Dendritic cell treated with granulocyte-macrophage colony-stimulating factor and Interleukin-4, amounts not matched to agents 40 ng/mL and 50 ng/mL, for 4 days (primary cell): ENCODE measurements at regions not wholly inside any gene's neighbourhood (a gene's known extent, or its start where the extent isn't known, plus 50 kb on each side); places are given as distances from the start of the nearest gene placed in this dataset.

Experiments
- H3K27ac Mint-ChIP-seq: one replicate; pipeline ENCODE4 v1.8.0; 2022; ENCODE audit warnings: mild to moderate bottlenecking, mixed read lengths
- H3K27me3 Mint-ChIP-seq: one replicate; pipeline ENCODE4 v1.8.0; 2022; ENCODE audit warnings: mild to moderate bottlenecking, mixed read lengths
- H3K36me3 Mint-ChIP-seq: one replicate; pipeline ENCODE4 v1.8.0; 2022; ENCODE audit warnings: low read depth, mixed read lengths
- H3K4me1 Mint-ChIP-seq: one replicate; pipeline ENCODE4 v1.8.0; 2022; ENCODE audit warnings: low read depth, mixed read lengths
- H3K4me3 Mint-ChIP-seq: one replicate; pipeline ENCODE4 v1.8.0; 2022; ENCODE audit warnings: mild to moderate bottlenecking, moderate library complexity, mixed read lengths
- H3K9me3 Mint-ChIP-seq: one replicate; pipeline ENCODE4 v1.8.0; 2022; ENCODE audit warnings: mixed read lengths
- intact Hi-C: fragments of 100-400 bp; cut with micrococcal nuclease; formaldehyde crosslinking; loops from one replicate; pipeline ENCODE4 v1.15.0; 2022

GRCh38 chr5:74919041-74919440, 52.9 kb upstream of the FAM169A start:
- Mint-ChIP-seq H3K4me1 (no peaks in the 10 kb centered on the region), H3K9me3 (no peaks in the 10 kb centered on the region), H3K4me3 (no peak overlapping the region), H3K27me3 (peaks cover 2% of the 10 kb centered on the region), H3K27ac (no peak overlapping the region), H3K36me3 (no peaks in the 10 kb centered on the region)
- intact Hi-C loops = loop anchor here (1.0 to 2.0 kb wide), 3 partner anchors 153 to 1016 kb away; no protein-coding TSS in a partner anchor

- peaks cover 2% of the 10 kb centered on the region for H3K27me3 Mint-ChIP-seq
- no peaks in the 10 kb centered on the region for H3K36me3 Mint-ChIP-seq
- H3K4me3 Mint-ChIP-seq = no peak overlapping the region
- intact Hi-C loops = loop anchor here (2.0 kb wide), 1 partner anchor 1015 kb away; no protein-coding TSS in a partner anchor
- H3K4me1 Mint-ChIP-seq = no peaks in the 10 kb centered on the region
- no peaks in the 10 kb centered on the region for H3K9me3 Mint-ChIP-seq
- no peak overlapping the region for H3K27ac Mint-ChIP-seq
These were observed 52.1 kb upstream of the FAM169A start for GRCh38 chr5:74918232-74918669.

GRCh38 chr5:74916831-74917710, 50.9 kb upstream of the FAM169A start:
- Mint-ChIP-seq H3K4me3 (no peak overlapping the region), H3K36me3 (no peaks in the 10 kb centered on the region), H3K4me1 (no peaks in the 10 kb centered on the region), H3K9me3 (no peaks in the 10 kb centered on the region), H3K27ac (no peak overlapping the region), H3K27me3 (peaks cover 2% of the 10 kb centered on the region)
- intact Hi-C loops = no loop called here
